RPMI8226 (cell line): ENCODE measurements at regions not wholly inside any gene's neighbourhood (a gene's known extent, or its start where the extent isn't known, plus 50 kb on each side); places are given as distances from the start of the nearest gene placed in this dataset.

Source experiments
- DNase-seq: peaks from one replicate; pipeline ENCODE4 v3.0.0-alpha.2; 2015

DNA sequence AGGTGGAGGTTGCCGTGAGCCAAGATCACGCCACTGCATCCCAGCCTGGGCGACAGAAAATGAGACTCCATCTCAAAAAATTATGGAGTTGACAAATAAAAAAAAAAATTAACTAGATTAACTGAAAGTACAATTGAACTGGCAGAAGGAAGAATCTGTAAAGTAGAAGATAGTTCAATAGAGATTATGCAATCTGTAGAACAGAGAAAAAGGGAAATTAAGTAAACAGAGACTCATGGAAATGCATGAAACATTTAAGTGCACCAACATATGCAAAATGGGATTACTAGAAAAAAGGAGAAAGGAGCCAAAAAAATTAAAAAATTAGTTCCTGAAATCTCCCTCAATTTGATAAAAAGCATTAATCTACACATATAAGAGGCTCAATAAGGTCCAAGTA, 188.8 kb upstream of the KHDRBS2 start:
- no peak for DNase-seq

DNA sequence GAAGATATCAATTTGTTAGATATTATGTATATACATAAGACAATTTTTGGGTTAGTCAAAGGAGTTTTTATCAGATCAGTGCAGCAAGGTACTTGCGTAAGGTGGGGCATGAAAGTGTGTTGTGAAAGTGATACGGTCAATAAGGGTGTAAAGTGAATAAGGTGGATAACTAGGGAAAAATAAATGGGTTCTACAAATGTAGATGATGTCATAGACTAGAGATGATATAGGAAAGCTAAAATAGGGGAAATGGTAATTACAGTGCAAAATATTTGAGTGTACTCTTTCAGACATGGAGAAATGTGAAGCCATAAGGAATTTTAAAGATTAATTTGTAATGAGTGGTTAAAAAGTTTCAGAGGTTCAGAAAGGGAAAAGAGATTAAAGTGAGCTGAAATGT, 180.6 kb upstream of the KHDRBS2 start:
- no peak for DNase-seq

DNA sequence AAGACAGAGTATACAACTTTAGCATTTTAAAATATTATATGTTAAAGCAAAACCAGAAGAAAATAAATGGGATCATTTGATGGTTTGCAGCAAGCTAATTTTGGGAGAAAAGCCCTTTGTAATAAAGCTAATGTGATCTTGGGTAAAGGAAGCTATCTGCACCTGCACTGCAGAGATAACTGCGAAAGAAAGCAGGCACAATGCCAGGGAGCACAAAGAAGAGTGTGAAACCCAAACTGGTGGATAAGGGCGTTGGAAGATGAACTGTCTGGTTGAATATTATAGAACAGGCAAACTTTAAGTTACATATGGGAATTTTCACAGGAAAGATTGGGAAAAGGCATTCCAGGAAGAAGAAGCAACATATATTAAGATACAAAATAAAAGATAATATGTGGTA, 179.2 kb upstream of the KHDRBS2 start:
- DNase-seq: no peak

- DNase-seq: no peak
These were observed 166.6 kb upstream of the KHDRBS2 start for GRCh38 chr6:62452586-62452985.

- DNase-seq: no peak
These were observed 160.8 kb upstream of the KHDRBS2 start for GRCh38 chr6:62446647-62447316.

GRCh38 chr6:62445521-62445920, 159.5 kb upstream of the KHDRBS2 start:
- no peak for DNase-seq

DNA sequence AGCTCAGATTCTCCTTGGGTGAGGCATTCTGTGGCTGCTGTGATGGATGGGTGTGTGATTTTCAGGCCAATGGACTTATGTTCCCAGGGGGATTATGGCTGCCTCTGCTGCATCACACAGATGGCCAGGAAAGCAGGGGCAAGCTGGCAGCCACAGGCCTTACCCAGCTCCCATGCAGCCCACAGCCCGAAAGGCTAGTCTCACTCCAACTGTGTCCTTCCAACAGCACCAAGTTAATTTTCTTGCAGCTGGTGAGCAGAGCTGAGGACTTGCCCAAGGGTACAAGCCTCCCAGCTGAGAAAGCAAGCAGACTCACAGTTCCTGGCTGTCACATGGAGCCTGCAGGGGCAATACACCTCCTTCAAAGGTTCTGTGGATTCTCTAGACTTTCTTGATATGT, 155.2 kb upstream of the KHDRBS2 start:
- no peak for DNase-seq

DNA sequence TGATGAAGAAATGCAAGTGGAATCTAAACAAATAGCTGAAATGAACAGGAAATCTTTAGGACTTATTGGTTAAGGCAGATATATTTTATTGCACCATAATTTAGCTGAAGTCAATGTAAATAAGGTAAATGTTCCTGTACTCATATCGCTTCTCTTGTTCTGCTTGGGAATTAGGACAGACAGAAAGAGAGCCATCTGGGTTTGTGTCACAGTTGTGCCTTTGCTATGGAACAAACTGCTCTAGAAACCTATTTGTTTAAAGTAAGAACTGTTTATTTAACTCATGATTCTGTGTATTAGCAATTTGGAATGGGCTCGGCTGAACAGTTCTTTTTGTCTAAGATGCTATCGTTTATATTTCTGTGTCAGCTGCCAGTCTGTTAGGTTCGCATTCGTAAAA, 143.8 kb upstream of the KHDRBS2 start:
- no peak for DNase-seq

- DNase-seq: no peak
These were observed 114.7 kb upstream of the KHDRBS2 start for GRCh38 chr6:62400521-62401259.

GRCh38 chr6:62393608-62394007, 107.6 kb upstream of the KHDRBS2 start:
- DNase-seq: no peak

DNA sequence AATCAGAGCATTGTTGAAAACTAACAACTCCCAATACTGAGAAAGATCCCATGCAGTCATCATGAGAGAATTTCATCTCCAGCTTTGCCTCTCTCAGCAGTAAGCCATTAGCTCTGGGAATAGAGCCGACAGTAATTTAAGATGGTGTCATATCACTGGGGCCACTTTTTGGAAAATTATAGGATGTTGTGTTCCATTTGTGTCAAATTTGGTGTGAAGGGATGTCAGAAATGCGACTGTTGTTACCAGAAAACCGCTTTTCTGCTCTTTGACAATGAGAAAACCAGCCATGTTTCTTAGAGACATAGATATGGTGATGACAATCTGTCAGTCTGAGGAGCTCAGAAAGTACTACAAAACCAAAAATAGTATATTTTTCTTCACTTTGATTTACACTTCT, 106.3 kb upstream of the KHDRBS2 start:
- no peak for DNase-seq

- no peak for DNase-seq
These were observed 105.3 kb upstream of the KHDRBS2 start for GRCh38 chr6:62391358-62391757.

GRCh38 chr6:62390401-62390800, 104.4 kb upstream of the KHDRBS2 start:
- DNase-seq: no peak

- DNase-seq: no peak
These were observed 85.6 kb upstream of the KHDRBS2 start for GRCh38 chr6:62371453-62372210.

DNA sequence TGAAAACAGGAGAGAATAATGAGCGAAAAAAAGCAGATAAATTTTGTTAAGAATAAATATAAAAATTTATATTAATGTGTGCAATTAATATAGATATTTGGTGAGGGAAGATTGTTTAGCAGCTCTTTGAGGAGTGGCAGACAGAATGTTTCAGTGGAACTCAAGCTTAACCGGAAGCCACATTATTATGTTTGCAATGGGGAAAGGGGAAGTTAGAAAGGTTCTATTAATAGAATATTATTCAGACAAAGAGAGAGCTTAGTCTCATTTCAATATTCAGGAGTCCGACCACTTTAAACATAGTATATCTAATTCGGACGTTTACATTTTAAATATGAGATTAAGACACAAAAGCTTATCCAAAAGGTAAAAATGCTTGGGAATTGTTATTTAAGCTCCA, 81.6 kb upstream of the KHDRBS2 start:
- DNase-seq: peak; percentile 20

- no peak for DNase-seq
These were observed 76.1 kb upstream of the KHDRBS2 start for GRCh38 chr6:62362097-62362496.

DNA sequence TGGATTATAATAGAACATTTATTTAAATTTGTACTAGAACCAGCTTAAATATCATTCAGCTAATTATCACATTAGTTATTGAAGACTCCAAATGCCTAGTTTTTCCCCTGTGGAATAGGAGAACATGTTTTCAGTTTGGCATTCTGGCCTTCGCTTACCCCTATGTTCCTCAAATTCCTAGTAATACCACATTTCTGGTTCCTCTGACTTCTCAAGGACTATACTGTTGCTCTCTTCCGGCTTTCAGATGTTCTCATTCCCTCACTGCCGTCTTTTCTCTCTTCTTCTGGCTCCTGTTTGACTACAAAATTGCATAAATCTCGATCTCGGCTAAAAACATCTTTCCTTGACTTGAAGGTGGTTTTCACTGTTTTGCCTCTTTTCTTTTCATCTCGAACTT, 71.8 kb upstream of the KHDRBS2 start:
- DNase-seq: no peak

GRCh38 chr6:62354261-62354660, 68.2 kb upstream of the KHDRBS2 start:
- no peak for DNase-seq

DNA sequence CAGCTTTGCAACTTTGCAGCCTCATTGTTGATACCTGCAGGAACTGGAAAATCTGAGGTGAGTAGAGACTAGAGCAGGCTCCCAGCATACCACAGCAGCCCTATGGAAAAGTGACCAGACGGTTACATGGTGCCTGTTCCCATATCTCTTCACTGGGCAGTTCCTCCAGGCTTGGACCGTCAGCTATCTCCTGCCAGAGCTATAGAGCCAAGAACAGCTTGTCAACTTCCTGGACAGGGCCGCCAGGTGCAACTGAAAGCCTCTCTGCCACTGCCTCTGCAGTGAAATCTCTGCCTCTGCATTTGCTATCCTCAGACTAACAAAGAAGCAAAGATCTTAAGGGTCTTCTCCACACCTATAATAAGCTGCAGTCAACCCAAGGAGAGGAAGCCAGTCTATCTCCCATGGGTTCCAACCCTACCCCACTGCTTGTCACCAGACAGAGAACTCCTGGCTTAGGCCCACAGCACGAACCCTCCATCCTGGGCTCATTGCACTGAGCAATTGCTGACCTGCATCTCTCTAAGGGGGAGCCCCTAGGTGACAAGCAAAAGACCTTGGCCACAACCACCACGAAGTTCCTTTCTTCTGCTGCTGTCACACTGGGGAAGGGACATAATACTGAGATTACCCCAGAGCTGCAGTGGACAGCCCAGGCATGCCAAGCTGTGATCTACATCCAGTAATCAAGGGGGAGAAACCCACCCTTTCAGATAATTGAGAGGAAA, 60.1 kb upstream of the KHDRBS2 start:
- DNase-seq: no peak

- DNase-seq: no peak
These were observed 59.4 kb upstream of the KHDRBS2 start for GRCh38 chr6:62345446-62345845.

- DNase-seq: no peak
These were observed 58.8 kb upstream of the KHDRBS2 start for GRCh38 chr6:62344850-62345249.

GRCh38 chr6:62338477-62338876, 52.5 kb upstream of the KHDRBS2 start:
- DNase-seq: no peak
